ENCODE measurements at regions not wholly inside any gene's neighbourhood (a gene's known extent, or its start where the extent isn't known, plus 50 kb on each side); places are given as distances from the start of the nearest gene placed in this dataset.
A peak's percentile ranks its signal among the peaks of the same experiment; 100 is the strongest.
"Not testable (repeated sequence)": the region's sequence is repeated elsewhere in the genome, so short reads cannot be mapped to it uniquely, and the experiment has no call there.

DNA sequence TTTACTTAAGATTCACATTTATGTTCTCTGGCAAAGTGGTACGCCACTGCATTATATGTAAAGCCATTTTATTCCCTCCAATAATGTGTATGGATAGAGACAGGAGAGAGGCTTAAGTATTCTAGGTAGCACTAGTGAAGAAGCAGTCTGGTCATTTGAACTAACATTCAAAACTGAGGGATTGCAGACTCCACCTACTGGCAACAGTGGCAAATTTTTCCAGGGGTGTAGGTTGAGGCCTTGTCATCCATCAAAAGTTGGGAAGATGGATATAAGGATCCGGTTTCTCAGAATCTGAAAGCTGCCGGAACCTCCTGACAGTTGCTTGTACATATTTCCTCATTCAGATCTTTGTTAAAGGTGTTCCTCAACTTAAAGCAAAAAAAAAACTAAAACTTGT, 465.5 kb upstream of the FSHR start:
- H3K36me3 ChIP-seq (ENCODE audit: insufficient read depth, low read length) = no peaks in the 10 kb centered on the region
- no peaks in the 10 kb centered on the region for H3K79me2 ChIP-seq (ENCODE audit: insufficient read depth, low read length)
- H3K4me1 ChIP-seq (ENCODE audit: insufficient read depth, low read length) = no peaks in the 10 kb centered on the region
- FAIRE-seq = no peak
- H3K9ac ChIP-seq (ENCODE audit: low read length) = no peak overlapping the region
- no peak overlapping the region for H3K27ac ChIP-seq (ENCODE audit: low read depth, low read length)
- H3K4me3 ChIP-seq (ENCODE audit: insufficient read depth, low read depth, low read length) = no peak overlapping the region
- Mint-ChIP-seq H3K27me3 (ENCODE audit: low read depth, unreplicated experiment) (no peaks in the 10 kb centered on the region), H3K36me3 (ENCODE audit: low read depth, unreplicated experiment) (no peaks in the 10 kb centered on the region), H3K4me3 (ENCODE audit: unreplicated experiment) (no peak overlapping the region), H3K27ac (ENCODE audit: unreplicated experiment) (no peak overlapping the region), H3K4me1 (ENCODE audit: low read depth, unreplicated experiment) (no peaks in the 10 kb centered on the region), H3K9me3 (ENCODE audit: unreplicated experiment) (no peaks in the 10 kb centered on the region)
- TF ChIP-seq, protein P1, sequence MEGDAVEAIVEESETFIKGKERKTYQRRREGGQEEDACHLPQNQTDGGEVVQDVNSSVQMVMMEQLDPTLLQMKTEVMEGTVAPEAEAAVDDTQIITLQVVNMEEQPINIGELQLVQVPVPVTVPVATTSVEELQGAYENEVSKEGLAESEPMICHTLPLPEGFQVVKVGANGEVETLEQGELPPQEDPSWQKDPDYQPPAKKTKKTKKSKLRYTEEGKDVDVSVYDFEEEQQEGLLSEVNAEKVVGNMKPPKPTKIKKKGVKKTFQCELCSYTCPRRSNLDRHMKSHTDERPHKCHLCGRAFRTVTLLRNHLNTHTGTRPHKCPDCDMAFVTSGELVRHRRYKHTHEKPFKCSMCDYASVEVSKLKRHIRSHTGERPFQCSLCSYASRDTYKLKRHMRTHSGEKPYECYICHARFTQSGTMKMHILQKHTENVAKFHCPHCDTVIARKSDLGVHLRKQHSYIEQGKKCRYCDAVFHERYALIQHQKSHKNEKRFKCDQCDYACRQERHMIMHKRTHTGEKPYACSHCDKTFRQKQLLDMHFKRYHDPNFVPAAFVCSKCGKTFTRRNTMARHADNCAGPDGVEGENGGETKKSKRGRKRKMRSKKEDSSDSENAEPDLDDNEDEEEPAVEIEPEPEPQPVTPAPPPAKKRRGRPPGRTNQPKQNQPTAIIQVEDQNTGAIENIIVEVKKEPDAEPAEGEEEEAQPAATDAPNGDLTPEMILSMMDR (IDR thresholded peaks at IDR 0.05; ENCODE audit: insufficient read depth, low read depth, low read length) = no peak
- TF ChIP-seq EZH2 (IDR thresholded peaks at IDR 0.05; ENCODE audit: insufficient read depth, low read length) = no peak
- H3K27me3 ChIP-seq (ENCODE audit: insufficient read depth, low read length) = no peaks in the 10 kb centered on the region
- H3K9me3 ChIP-seq (ENCODE audit: insufficient read depth, low read depth, low read length) = no peaks in the 10 kb centered on the region
- no peak overlapping the region for H2AFZ ChIP-seq (ENCODE audit: low read depth, low read length)
- no peak overlapping the region for H3K4me2 ChIP-seq (ENCODE audit: low read length)
- DNase-seq (ENCODE audit: low read depth) = no peak
- H4K20me1 ChIP-seq (ENCODE audit: insufficient read depth, low read length) = no peaks in the 10 kb centered on the region

DNA sequence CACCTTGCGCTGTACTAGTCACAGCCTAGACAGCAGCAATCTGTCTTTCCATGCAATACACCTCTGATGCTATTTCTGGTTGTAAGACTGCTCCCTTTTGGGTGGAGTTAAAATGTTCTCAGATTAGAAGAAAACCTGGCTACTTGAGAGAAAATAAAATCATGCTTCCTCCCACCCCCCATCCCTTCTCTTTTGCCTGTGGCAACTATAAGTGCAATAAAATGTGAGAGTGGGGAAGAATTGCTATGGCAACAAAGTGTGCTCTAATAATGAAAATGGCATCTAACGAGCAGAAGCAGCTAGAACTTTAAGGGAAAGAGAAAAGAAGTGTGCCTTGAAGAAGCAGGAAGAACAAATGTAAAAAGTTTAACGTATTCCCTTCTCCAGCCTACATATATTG, 464.2 kb upstream of the FSHR start:
- H3K36me3 Mint-ChIP-seq (ENCODE audit: low read depth, unreplicated experiment) = no peaks in the 10 kb centered on the region
- no peak overlapping the region for H3K4me2 ChIP-seq (ENCODE audit: low read length)
- H3K4me1 ChIP-seq (ENCODE audit: insufficient read depth, low read length) = no peaks in the 10 kb centered on the region
- H3K27me3 Mint-ChIP-seq (ENCODE audit: low read depth, unreplicated experiment) = peaks cover 2% of the 10 kb centered on the region
- DNase-seq (ENCODE audit: low read depth) (no peak), FAIRE-seq (no peak)
- no peak overlapping the region for H3K4me3 ChIP-seq (ENCODE audit: insufficient read depth, low read depth, low read length)
- no peaks in the 10 kb centered on the region for H3K79me2 ChIP-seq (ENCODE audit: insufficient read depth, low read length)
- no peak for TF ChIP-seq EZH2 (IDR thresholded peaks at IDR 0.05; ENCODE audit: insufficient read depth, low read length)
- TF ChIP-seq, protein P1 (IDR thresholded peaks at IDR 0.05; ENCODE audit: insufficient read depth, low read depth, low read length) = no peak
- H3K9ac ChIP-seq (ENCODE audit: low read length) = no peak overlapping the region
- no peak overlapping the region for H3K27ac ChIP-seq (ENCODE audit: low read depth, low read length)
- no peaks in the 10 kb centered on the region for H3K9me3 Mint-ChIP-seq (ENCODE audit: unreplicated experiment)
- no peak overlapping the region for H3K4me3 Mint-ChIP-seq (ENCODE audit: unreplicated experiment)
- H4K20me1 ChIP-seq (ENCODE audit: insufficient read depth, low read length) = no peaks in the 10 kb centered on the region
- H3K27me3 ChIP-seq (ENCODE audit: insufficient read depth, low read length) = no peaks in the 10 kb centered on the region
- no peak overlapping the region for H3K27ac Mint-ChIP-seq (ENCODE audit: unreplicated experiment)
- H3K4me1 Mint-ChIP-seq (ENCODE audit: low read depth, unreplicated experiment) = no peaks in the 10 kb centered on the region
- H2AFZ ChIP-seq (ENCODE audit: low read depth, low read length) = no peak overlapping the region
- H3K36me3 ChIP-seq (ENCODE audit: insufficient read depth, low read length) = no peaks in the 10 kb centered on the region
- H3K9me3 ChIP-seq (ENCODE audit: insufficient read depth, low read depth, low read length) = no peaks in the 10 kb centered on the region

DNA sequence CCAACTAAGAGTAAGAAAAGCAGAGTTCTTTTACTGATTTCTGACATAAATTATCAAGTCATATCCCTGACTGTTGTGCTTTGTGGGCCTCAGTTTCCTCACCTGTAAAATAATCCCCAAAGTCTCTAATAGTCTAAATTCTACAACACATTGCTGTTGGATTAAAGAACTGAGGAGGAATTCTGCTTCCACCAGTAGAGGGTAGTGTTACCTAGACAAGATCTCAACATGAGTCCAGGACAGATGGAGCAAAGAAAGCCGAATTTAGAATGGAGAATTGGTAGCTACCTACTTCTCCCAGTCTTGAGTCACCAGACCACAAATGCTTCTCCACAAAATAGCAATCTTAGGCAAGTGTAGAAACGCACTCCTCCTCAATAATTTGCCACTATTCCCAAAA, 462.5 kb upstream of the FSHR start:
- H3K36me3 ChIP-seq (ENCODE audit: insufficient read depth, low read length) = no peaks in the 10 kb centered on the region
- no peak overlapping the region for H2AFZ ChIP-seq (ENCODE audit: low read depth, low read length)
- H3K36me3 Mint-ChIP-seq (ENCODE audit: low read depth, unreplicated experiment) = no peaks in the 10 kb centered on the region
- no peak overlapping the region for H3K27ac Mint-ChIP-seq (ENCODE audit: unreplicated experiment)
- H3K79me2 ChIP-seq (ENCODE audit: insufficient read depth, low read length) = no peaks in the 10 kb centered on the region
- H3K9me3 Mint-ChIP-seq (ENCODE audit: unreplicated experiment) = no peaks in the 10 kb centered on the region
- H3K9me3 ChIP-seq (ENCODE audit: insufficient read depth, low read depth, low read length) = no peaks in the 10 kb centered on the region
- H3K27me3 ChIP-seq (ENCODE audit: insufficient read depth, low read length) = no peaks in the 10 kb centered on the region
- no peak overlapping the region for H3K9ac ChIP-seq (ENCODE audit: low read length)
- peaks cover 2% of the 10 kb centered on the region for H3K27me3 Mint-ChIP-seq (ENCODE audit: low read depth, unreplicated experiment)
- H3K4me1 Mint-ChIP-seq (ENCODE audit: low read depth, unreplicated experiment) = no peaks in the 10 kb centered on the region
- no peaks in the 10 kb centered on the region for H4K20me1 ChIP-seq (ENCODE audit: insufficient read depth, low read length)
- FAIRE-seq (no peak), DNase-seq (ENCODE audit: low read depth) (peak; percentile 1)
- TF ChIP-seq EZH2 (IDR thresholded peaks at IDR 0.05; ENCODE audit: insufficient read depth, low read length) = no peak
- TF ChIP-seq, protein P1 (IDR thresholded peaks at IDR 0.05; ENCODE audit: insufficient read depth, low read depth, low read length) = peak; percentile 27
- no peak overlapping the region for H3K4me3 ChIP-seq (ENCODE audit: insufficient read depth, low read depth, low read length)
- no peak overlapping the region for H3K27ac ChIP-seq (ENCODE audit: low read depth, low read length)
- H3K4me2 ChIP-seq (ENCODE audit: low read length) = no peak overlapping the region
- no peak overlapping the region for H3K4me3 Mint-ChIP-seq (ENCODE audit: unreplicated experiment)
- no peaks in the 10 kb centered on the region for H3K4me1 ChIP-seq (ENCODE audit: insufficient read depth, low read length)

- not testable (repeated sequence) for H3K27me3 Mint-ChIP-seq (ENCODE audit: low read depth, unreplicated experiment); DNase-seq (ENCODE audit: low read depth); H3K79me2 ChIP-seq (ENCODE audit: insufficient read depth, low read length); H3K27me3 ChIP-seq (ENCODE audit: insufficient read depth, low read length); H3K36me3 ChIP-seq (ENCODE audit: insufficient read depth, low read length); H3K9me3 ChIP-seq (ENCODE audit: insufficient read depth, low read depth, low read length); H3K4me3 ChIP-seq (ENCODE audit: insufficient read depth, low read depth, low read length); H3K4me2 ChIP-seq (ENCODE audit: low read length); H3K36me3 Mint-ChIP-seq (ENCODE audit: low read depth, unreplicated experiment); H3K4me1 ChIP-seq (ENCODE audit: insufficient read depth, low read length); H3K4me3 Mint-ChIP-seq (ENCODE audit: unreplicated experiment); H3K9ac ChIP-seq (ENCODE audit: low read length); H3K27ac Mint-ChIP-seq (ENCODE audit: unreplicated experiment); H2AFZ ChIP-seq (ENCODE audit: low read depth, low read length); H3K4me1 Mint-ChIP-seq (ENCODE audit: low read depth, unreplicated experiment); H3K27ac ChIP-seq (ENCODE audit: low read depth, low read length); H4K20me1 ChIP-seq (ENCODE audit: insufficient read depth, low read length); FAIRE-seq; H3K9me3 Mint-ChIP-seq (ENCODE audit: unreplicated experiment)
Measured at GRCh38 chr2:49611796-49612195, 457.5 kb upstream of the FSHR start.
